GM23338 (cell line): ENCODE measurements at regions not wholly inside any gene's neighbourhood (a gene's known extent, or its start where the extent isn't known, plus 50 kb on each side); places are given as distances from the start of the nearest gene placed in this dataset.

ENCODE experiments used
- ATAC-seq: fragments of 200-7000 bp; cut with Tn5 transposase; 3 replicates; pipeline ENCODE4 v1.9.1; 2020
- DNase-seq: peaks from one replicate; pipeline ENCODE4 v3.0.0-alpha.2; 2015; ENCODE audit warnings: low spot score
- H2AFZ ChIP-seq: fragments of 200-600 bp; sonication (generic); 2 replicates; pipeline ENCODE4 v1.8.0; 2016; ENCODE audit warnings: antibody characterized with exemption, mild to moderate bottlenecking, moderate library complexity
- H3F3A ChIP-seq: fragments of 200-600 bp; sonication (generic); replicated peaks from 2 replicates; pipeline ENCODE4 v1.8.0; 2017; ENCODE audit warnings: antibody characterized with exemption, mixed run types, low read depth
- H3K27ac ChIP-seq: fragments of 200-600 bp; sonication (generic); 2 replicates; pipeline ENCODE4 v1.6.1; 2016; ENCODE audit warnings: low read depth
- H3K27me3 ChIP-seq: fragments of 200-600 bp; sonication (generic); 2 replicates; pipeline ENCODE4 v1.8.0; 2016; ENCODE audit warnings: mild to moderate bottlenecking, mixed run types, moderate library complexity; ENCODE audit not compliant: insufficient read depth
- H3K36me3 ChIP-seq: fragments of 200-600 bp; sonication (generic); 2 replicates; pipeline ENCODE4 v1.8.0; 2016; ENCODE audit warnings: mild to moderate bottlenecking; ENCODE audit not compliant: insufficient read depth
- H3K4me1 ChIP-seq: fragments of 200-600 bp; sonication (generic); 2 replicates; pipeline ENCODE4 v1.8.0; 2016; ENCODE audit warnings: mild to moderate bottlenecking, moderate library complexity; ENCODE audit not compliant: insufficient read depth
- H3K4me2 ChIP-seq: fragments of 200-600 bp; sonication (generic); 2 replicates; pipeline ENCODE4 v1.7.1; 2017; ENCODE audit warnings: mixed run types
- H3K4me3 ChIP-seq: fragments of 200-600 bp; sonication (generic); 2 replicates; pipeline ENCODE4 v1.6.1; 2016; ENCODE audit warnings: mixed run types
- H3K79me2 ChIP-seq: fragments of 200-600 bp; sonication (generic); replicated peaks from 2 replicates; pipeline ENCODE4 v1.8.0; 2017; ENCODE audit warnings: mild to moderate bottlenecking; ENCODE audit not compliant: insufficient read depth
- H3K9me2 ChIP-seq: fragments of 200-600 bp; sonication (generic); 2 replicates; pipeline ENCODE4 v1.8.0; 2017; ENCODE audit not compliant: insufficient read depth
- H4K20me1 ChIP-seq: fragments of 200-600 bp; sonication (generic); replicated peaks from 2 replicates; pipeline ENCODE4 v1.8.0; 2017; ENCODE audit warnings: mild to moderate bottlenecking; ENCODE audit not compliant: insufficient read depth
- H3K27ac Mint-ChIP-seq: 2 replicates; pipeline ENCODE4 v1.8.0; 2020; ENCODE audit warnings: inconsistent platforms, mild to moderate bottlenecking, moderate library complexity, mixed read lengths
- H3K27me3 Mint-ChIP-seq: 3 replicates; pipeline ENCODE4 v1.8.0; 2022; ENCODE audit warnings: low read depth, mild to moderate bottlenecking, moderate library complexity, mixed read lengths, inconsistent platforms; ENCODE audit not compliant: insufficient read depth, poor library complexity
- H3K36me3 Mint-ChIP-seq: 3 replicates; pipeline ENCODE4 v1.8.0; 2021; ENCODE audit warnings: low read depth, mild to moderate bottlenecking, inconsistent platforms, moderate library complexity, mixed read lengths
- H3K4me1 Mint-ChIP-seq: 3 replicates; pipeline ENCODE4 v1.8.0; 2020; ENCODE audit warnings: mild to moderate bottlenecking, inconsistent platforms, mixed read lengths
- H3K4me3 Mint-ChIP-seq: 3 replicates; pipeline ENCODE4 v1.8.0; 2021; ENCODE audit warnings: moderate library complexity, mild to moderate bottlenecking, inconsistent platforms, mixed read lengths
- H3K9me3 Mint-ChIP-seq: 3 replicates; pipeline ENCODE4 v1.8.0; 2020; ENCODE audit warnings: moderate library complexity, mild to moderate bottlenecking, inconsistent platforms, mixed read lengths
- CREB1 ChIP-seq: fragments of 250-450 bp; sonication (Bioruptor Pico); IDR thresholded peaks from 2 replicates; pipeline ENCODE4 v1.5.0; 2020; ENCODE audit warnings: low read depth, mild to moderate bottlenecking, moderate library complexity
- EZH2phosphoT487 ChIP-seq: fragments of 200-600 bp; sonication (generic); IDR thresholded peaks from one replicate; pipeline ENCODE4 v1.8.1; 2018; ENCODE audit warnings: antibody characterized with exemption; ENCODE audit not compliant: unreplicated experiment
- JUNB ChIP-seq: IDR thresholded peaks from one replicate; pipeline ENCODE4 v1.6.1; 2016; ENCODE audit warnings: antibody characterized with exemption; ENCODE audit not compliant: unreplicated experiment
- NANOG ChIP-seq: IDR thresholded peaks from 2 replicates; pipeline ENCODE4 v1.6.1; 2016; ENCODE audit warnings: antibody characterized with exemption, borderline replicate concordance
- POLR2AphosphoS5 ChIP-seq: IDR thresholded peaks from 2 replicates; pipeline ENCODE4 v1.6.1; 2016; ENCODE audit warnings: antibody characterized with exemption, low read depth
- STAT1 ChIP-seq: IDR thresholded peaks from one replicate; pipeline ENCODE4 v1.6.1; 2016; ENCODE audit warnings: antibody characterized with exemption; ENCODE audit not compliant: unreplicated experiment
- ZNF114 ChIP-seq: fragments of 250-450 bp; sonication (Bioruptor Pico); IDR thresholded peaks from 2 replicates; pipeline ENCODE4 v1.5.0; 2020; ENCODE audit warnings: mild to moderate bottlenecking, moderate library complexity
- ZNF331 ChIP-seq: fragments of 250-450 bp; sonication (Bioruptor Pico); IDR thresholded peaks from 2 replicates; pipeline ENCODE4 v1.5.0; 2020; ENCODE audit warnings: low read depth, mild to moderate bottlenecking, moderate library complexity
- TF ChIP-seq, protein P1 (sequence below): fragments of 250-450 bp; sonication (Bioruptor Pico); IDR thresholded peaks from 2 replicates; pipeline ENCODE4 v1.5.0; 2020; ENCODE audit warnings: mild to moderate bottlenecking, moderate library complexity
- TF ChIP-seq, protein P2 (sequence below): IDR thresholded peaks from 2 replicates; pipeline ENCODE4 v1.6.1; 2016; ENCODE audit warnings: antibody characterized with exemption
- TF ChIP-seq, protein P3 (sequence below): IDR thresholded peaks from one replicate; pipeline ENCODE4 v1.6.1; 2018; ENCODE audit warnings: antibody characterized with exemption; ENCODE audit not compliant: unreplicated experiment

DNA sequence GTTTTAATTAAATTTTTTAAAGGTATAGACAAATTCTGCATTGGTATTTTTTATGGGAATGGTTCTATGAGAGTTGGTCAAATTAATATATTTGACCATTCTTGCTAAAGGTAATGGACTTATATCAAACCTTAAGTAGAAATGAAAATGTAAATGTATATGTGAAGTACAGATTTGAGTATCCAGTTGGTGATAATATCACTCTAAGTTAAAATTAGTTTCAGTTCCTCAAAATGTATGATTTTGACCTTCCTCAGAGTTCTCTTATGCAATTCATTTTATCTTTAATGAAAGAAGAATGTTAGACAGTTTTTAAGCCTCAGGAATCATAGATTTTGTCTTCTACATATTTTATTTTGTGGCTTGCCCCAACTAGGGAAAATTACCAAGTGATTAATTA, 1291.5 kb upstream of the B3GALT2 start:
- Mint-ChIP-seq H3K27ac (no peak overlapping the region), H3K4me1 (no peaks in the 10 kb centered on the region), H3K27me3 (no peaks in the 10 kb centered on the region), H3K9me3 (no peaks in the 10 kb centered on the region), H3K36me3 (no peaks in the 10 kb centered on the region), H3K4me3 (no peak overlapping the region)
- no peaks in the 10 kb centered on the region for H3F3A ChIP-seq
- TF ChIP-seq CREB1 (no peak), ZNF114 (CRISPR knock-in tag) (no peak), JUNB (no peak), NANOG (no peak), POLR2AphosphoS5 (no peak), ZNF331 (CRISPR knock-in tag) (no peak), STAT1 (no peak), EZH2phosphoT487 (no peak)
- TF ChIP-seq, protein P1, sequence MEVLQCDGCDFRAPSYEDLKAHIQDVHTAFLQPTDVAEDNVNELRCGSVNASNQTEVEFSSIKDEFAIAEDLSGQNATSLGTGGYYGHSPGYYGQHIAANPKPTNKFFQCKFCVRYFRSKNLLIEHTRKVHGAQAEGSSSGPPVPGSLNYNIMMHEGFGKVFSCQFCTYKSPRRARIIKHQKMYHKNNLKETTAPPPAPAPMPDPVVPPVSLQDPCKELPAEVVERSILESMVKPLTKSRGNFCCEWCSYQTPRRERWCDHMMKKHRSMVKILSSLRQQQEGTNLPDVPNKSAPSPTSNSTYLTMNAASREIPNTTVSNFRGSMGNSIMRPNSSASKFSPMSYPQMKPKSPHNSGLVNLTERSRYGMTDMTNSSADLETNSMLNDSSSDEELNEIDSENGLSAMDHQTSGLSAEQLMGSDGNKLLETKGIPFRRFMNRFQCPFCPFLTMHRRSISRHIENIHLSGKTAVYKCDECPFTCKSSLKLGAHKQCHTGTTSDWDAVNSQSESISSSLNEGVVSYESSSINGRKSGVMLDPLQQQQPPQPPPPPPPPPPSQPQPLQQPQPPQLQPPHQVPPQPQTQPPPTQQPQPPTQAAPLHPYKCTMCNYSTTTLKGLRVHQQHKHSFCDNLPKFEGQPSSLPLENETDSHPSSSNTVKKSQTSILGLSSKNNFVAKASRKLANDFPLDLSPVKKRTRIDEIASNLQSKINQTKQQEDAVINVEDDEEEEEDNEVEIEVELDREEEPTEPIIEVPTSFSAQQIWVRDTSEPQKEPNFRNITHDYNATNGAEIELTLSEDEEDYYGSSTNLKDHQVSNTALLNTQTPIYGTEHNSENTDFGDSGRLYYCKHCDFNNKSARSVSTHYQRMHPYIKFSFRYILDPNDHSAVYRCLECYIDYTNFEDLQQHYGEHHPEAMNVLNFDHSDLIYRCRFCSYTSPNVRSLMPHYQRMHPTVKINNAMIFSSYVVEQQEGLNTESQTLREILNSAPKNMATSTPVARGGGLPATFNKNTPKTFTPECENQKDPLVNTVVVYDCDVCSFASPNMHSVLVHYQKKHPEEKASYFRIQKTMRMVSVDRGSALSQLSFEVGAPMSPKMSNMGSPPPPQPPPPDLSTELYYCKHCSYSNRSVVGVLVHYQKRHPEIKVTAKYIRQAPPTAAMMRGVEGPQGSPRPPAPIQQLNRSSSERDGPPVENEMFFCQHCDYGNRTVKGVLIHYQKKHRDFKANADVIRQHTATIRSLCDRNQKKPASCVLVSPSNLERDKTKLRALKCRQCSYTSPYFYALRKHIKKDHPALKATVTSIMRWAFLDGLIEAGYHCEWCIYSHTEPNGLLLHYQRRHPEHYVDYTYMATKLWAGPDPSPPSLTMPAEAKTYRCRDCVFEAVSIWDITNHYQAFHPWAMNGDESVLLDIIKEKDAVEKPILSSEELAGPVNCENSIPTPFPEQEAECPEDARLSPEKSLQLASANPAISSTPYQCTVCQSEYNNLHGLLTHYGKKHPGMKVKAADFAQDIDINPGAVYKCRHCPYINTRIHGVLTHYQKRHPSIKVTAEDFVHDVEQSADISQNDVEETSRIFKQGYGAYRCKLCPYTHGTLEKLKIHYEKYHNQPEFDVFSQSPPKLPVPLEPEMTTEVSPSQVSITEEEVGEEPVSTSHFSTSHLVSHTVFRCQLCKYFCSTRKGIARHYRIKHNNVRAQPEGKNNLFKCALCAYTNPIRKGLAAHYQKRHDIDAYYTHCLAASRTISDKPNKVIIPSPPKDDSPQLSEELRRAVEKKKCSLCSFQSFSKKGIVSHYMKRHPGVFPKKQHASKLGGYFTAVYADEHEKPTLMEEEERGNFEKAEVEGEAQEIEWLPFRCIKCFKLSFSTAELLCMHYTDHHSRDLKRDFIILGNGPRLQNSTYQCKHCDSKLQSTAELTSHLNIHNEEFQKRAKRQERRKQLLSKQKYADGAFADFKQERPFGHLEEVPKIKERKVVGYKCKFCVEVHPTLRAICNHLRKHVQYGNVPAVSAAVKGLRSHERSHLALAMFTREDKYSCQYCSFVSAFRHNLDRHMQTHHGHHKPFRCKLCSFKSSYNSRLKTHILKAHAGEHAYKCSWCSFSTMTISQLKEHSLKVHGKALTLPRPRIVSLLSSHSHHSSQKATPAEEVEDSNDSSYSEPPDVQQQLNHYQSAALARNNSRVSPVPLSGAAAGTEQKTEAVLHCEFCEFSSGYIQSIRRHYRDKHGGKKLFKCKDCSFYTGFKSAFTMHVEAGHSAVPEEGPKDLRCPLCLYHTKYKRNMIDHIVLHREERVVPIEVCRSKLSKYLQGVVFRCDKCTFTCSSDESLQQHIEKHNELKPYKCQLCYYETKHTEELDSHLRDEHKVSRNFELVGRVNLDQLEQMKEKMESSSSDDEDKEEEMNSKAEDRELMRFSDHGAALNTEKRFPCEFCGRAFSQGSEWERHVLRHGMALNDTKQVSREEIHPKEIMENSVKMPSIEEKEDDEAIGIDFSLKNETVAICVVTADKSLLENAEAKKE: no peak
- TF ChIP-seq, protein P2, sequence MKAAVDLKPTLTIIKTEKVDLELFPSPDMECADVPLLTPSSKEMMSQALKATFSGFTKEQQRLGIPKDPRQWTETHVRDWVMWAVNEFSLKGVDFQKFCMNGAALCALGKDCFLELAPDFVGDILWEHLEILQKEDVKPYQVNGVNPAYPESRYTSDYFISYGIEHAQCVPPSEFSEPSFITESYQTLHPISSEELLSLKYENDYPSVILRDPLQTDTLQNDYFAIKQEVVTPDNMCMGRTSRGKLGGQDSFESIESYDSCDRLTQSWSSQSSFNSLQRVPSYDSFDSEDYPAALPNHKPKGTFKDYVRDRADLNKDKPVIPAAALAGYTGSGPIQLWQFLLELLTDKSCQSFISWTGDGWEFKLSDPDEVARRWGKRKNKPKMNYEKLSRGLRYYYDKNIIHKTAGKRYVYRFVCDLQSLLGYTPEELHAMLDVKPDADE: no peak
- TF ChIP-seq, protein P3, sequence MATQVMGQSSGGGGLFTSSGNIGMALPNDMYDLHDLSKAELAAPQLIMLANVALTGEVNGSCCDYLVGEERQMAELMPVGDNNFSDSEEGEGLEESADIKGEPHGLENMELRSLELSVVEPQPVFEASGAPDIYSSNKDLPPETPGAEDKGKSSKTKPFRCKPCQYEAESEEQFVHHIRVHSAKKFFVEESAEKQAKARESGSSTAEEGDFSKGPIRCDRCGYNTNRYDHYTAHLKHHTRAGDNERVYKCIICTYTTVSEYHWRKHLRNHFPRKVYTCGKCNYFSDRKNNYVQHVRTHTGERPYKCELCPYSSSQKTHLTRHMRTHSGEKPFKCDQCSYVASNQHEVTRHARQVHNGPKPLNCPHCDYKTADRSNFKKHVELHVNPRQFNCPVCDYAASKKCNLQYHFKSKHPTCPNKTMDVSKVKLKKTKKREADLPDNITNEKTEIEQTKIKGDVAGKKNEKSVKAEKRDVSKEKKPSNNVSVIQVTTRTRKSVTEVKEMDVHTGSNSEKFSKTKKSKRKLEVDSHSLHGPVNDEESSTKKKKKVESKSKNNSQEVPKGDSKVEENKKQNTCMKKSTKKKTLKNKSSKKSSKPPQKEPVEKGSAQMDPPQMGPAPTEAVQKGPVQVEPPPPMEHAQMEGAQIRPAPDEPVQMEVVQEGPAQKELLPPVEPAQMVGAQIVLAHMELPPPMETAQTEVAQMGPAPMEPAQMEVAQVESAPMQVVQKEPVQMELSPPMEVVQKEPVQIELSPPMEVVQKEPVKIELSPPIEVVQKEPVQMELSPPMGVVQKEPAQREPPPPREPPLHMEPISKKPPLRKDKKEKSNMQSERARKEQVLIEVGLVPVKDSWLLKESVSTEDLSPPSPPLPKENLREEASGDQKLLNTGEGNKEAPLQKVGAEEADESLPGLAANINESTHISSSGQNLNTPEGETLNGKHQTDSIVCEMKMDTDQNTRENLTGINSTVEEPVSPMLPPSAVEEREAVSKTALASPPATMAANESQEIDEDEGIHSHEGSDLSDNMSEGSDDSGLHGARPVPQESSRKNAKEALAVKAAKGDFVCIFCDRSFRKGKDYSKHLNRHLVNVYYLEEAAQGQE: no peak
- no peak overlapping the region for H3K4me3 ChIP-seq
- no peaks in the 10 kb centered on the region for H3K9me2 ChIP-seq
- no peaks in the 10 kb centered on the region for H3K4me1 ChIP-seq
- H2AFZ ChIP-seq: no peak overlapping the region
- no peaks in the 10 kb centered on the region for H4K20me1 ChIP-seq
- DNase-seq: no peak
- no peaks in the 10 kb centered on the region for H3K27me3 ChIP-seq
- no peak overlapping the region for H3K27ac ChIP-seq
- H3K79me2 ChIP-seq: no peaks in the 10 kb centered on the region
- no peak for ATAC-seq
- H3K36me3 ChIP-seq: no peaks in the 10 kb centered on the region
- no peak overlapping the region for H3K4me2 ChIP-seq
